Right renal cortex interstitium (tissue), 3 donors: ENCODE measurements at regions not wholly inside any gene's neighbourhood (a gene's known extent, or its start where the extent isn't known, plus 50 kb on each side); places are given as distances from the start of the nearest gene placed in this dataset.
"Not testable (repeated sequence)": the region's sequence is repeated elsewhere in the genome, so short reads cannot be mapped to it uniquely, and the experiment has no call there.

ENCODE experiments used
- DNase-seq, 3 donors: peaks; one replicate each; pipeline ENCODE4 v3.0.0-alpha.2; 2013; ENCODE audit warnings: low read depth in 3 of 3, low spot score in 2 of 3

GRCh38 chr1:168422203-168422847 lies 121.5 kb downstream of the XCL2 start:
- DNase-seq: no peak

GRCh38 chr1:168421399-168422004 lies 122.3 kb downstream of the XCL2 start:
- no peak for DNase-seq

DNA sequence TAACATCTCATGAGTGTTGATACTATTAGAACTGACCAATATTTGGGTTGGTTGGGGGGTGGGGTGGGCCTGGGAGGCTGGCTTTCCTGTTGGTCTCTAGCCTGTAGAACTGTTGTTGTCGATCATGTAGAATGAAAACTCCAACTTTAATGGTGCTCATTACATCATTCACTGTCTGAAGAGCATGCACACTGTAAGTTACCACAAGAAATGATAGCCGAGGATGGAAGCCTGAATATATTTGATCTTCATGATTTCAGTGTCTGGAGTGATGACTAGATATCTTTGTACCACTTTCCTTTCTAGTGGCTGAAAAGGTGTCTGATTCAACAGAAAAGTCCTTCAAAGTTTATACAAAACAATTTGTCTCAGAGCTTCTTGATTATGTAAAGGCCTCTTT lies 123.6 kb downstream of the XCL2 start:
- DNase-seq: no peak

DNA sequence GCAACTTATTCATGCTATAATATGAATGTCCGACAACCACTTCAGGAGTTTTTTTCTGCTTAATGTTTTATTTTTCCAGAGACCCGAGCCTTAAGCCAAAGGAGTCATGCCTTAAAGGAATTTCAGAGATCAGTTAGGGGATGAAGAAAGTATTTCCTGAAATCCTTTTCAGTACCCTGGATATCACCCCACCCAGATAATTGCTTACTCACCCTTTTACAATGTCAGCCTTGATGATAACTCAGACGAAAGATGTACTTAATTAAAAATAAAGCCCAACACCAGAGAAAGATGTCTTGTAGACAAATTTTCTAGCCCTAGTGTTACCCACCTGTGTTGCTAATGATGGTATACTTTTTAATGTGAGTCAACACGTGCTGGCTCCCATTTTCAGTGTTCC lies 124.1 kb downstream of the XCL2 start:
- DNase-seq: no peak

DNA sequence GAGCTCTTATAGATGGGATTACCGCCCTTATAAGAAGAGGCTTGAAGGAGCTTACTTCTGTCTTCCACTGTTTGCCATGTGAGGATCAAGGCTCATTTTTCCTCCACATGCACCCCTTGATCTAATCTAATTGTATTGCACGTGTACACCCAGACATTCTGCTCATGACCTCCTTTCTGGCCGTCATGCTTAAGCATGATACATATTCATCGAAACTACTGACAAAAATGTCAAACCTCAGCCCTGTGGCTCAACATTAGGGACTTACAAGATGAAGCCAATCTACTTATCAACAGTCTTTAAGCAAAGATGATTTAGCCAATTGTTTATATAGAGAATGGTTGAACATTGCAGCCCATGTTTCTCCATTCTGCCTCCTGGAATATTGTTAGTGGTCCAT lies 127.6 kb downstream of the XCL2 start:
- DNase-seq: no peak

DNA sequence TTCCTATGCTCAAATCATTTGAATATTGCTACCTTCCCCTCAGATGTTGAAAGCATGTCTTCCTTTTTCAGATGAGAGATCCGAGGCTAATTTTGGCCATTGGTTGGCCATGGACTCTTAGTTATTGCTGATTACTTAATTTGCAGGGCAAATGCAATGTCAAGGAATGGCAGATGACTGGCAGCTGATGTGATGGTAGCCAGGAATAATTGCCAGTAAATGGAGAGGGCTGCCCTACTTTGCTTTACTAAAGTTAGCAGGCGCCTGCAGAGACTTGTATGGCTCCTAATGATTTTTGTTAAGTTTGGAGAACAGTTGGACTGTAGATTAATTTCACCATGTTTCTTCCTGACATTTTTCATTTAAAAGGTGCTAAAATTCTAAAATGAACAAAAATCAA lies 128.9 kb downstream of the XCL2 start:
- no peak for DNase-seq

- DNase-seq: no peak
Measured at GRCh38 chr1:168410464-168410863, 129.8 kb downstream of the TBX19 start.

DNA sequence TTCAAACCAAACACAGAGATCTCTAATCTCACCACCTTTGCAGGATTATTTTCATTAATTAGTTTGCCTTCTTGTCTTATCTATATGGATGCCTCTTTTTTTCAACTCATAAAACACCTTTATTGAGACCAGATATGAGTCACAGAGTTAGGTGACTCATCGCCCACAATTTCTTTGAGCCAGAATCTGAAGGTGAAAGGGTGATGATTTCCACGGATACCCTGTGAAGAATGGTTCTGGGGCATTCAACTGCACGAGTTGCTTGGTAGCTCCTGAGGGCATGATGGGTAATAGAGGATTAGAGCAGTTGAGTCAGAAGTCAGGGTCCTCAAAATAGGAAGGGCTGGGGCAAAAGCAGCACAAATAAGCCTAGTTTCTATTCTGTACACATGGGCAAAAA lies 128.2 kb downstream of the TBX19 start:
- DNase-seq: no peak

DNA sequence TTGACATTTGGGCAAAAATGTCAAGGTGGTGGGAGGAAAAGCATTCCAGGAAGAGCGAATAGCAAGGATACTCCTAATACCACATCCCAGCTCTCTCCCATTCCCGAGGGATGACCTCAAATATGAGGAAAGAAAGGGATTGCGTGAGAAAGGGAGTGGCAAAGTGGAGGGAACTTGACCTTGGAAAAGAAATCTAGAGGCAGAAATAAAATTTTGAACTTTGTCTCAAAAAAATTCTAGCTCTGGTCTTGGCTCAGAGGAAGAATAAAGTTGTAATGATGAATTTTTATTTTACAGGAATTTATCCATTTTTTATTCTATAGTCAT lies 127.8 kb downstream of the TBX19 start:
- no peak for DNase-seq

GRCh38 chr1:168407832-168408538 lies 127.3 kb downstream of the TBX19 start:
- no peak for DNase-seq

- no peak for DNase-seq
Measured at GRCh38 chr1:168405906-168406549, 125.4 kb downstream of the TBX19 start.

DNA sequence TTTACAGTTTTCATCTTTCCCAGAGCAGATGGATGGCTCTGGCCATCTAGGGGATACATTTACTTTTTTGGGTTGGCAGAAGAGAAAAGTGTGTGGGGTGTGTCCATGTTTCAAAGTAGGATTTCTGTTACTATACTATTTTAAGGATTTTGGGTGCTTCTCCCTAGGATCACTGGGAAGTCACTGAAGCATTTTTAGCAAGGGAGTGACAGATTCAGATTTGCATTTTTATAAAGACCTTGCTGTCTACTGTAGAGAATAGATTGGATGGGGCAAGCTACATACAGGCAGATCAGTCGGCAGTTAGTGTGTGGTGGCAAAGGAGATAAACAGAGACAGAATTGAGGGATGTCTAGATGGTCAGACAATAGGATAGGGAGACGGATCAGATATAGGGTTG lies 122.5 kb downstream of the TBX19 start:
- DNase-seq: no peak

DNA sequence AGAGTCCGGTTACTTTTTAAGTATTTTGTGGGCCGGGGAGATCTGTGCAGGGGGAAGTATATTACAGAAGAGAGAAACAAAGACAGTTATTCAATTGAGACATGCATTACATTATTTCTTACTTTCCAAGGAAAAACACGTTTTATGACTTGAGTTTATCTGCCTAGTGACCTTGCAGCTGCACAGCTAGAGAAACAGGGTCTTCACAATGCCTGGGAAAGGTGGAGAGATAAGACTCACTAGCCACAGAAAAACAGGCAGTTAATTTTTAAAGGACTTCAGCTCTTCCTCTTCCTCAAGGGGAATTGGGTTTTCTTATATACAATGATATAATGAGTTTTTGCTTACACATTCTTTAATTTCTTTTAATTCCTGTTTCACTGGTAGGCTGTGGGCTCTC lies 121.8 kb downstream of the TBX19 start:
- not testable (repeated sequence) for DNase-seq

GRCh38 chr1:168401341-168401740 lies 120.7 kb downstream of the TBX19 start:
- no peak for DNase-seq

DNA sequence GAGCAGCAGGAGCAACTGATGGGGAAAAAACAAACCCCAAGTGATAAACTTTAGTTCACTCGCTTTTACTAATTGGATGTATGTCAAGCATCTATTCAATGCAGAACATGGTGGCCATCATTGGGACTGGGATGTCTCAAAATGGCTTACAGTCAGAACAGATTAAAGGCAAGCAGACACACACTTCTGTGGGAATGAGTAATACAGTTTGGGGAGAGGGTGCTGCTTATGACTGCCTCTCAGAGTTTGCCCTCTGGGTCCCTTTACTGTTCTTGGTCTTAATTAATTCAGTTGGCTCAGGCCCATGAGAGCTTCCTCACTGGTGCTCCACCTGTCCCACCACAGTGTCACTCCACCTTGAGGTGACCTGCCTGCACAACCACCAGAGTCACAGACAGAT lies 119.5 kb downstream of the TBX19 start:
- DNase-seq: no peak

DNA sequence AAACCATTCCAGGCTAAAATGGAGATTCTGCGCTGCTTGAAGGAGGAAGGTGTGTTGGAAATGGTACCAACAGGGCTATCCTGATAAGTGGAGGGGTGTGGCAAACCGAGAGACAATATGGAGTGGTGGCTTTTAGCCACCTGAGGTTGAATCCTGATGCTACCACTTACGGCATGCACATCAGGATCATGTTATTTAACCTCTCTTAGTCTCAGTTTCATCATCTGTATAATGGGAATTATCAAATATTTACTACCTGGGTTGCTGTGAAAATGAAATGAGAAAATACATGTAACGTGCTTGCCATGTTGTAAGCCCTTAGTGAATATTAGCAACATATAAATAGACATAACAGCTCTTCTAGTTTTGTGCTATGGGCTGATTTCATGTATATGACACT lies 117.1 kb downstream of the TBX19 start:
- no peak for DNase-seq

GRCh38 chr1:168396940-168397684 lies 116.4 kb downstream of the TBX19 start:
- no peak for DNase-seq

GRCh38 chr1:168396508-168396907 lies 115.8 kb downstream of the TBX19 start:
- no peak for DNase-seq

GRCh38 chr1:168394858-168395257 lies 114.2 kb downstream of the TBX19 start:
- no peak for DNase-seq

- DNase-seq: no peak
Measured at GRCh38 chr1:168392958-168393549, 112.4 kb downstream of the TBX19 start.
